HCT116 (cell line): ENCODE measurements at regions not wholly inside any gene's neighbourhood (a gene's known extent, or its start where the extent isn't known, plus 50 kb on each side); places are given as distances from the start of the nearest gene placed in this dataset.

Experiments
- ATAC-seq: fragments of 200-7000 bp; cut with Tn5 transposase; 2 replicates; pipeline ENCODE4 v1.9.1; 2020; ENCODE audit warnings: mild to moderate bottlenecking, moderate library complexity
- BruUV-seq: library from RNA; stranded (reverse); fragments of 400-500 nt; replicated peaks from 2 replicates; lab custom pipeline; 2021; lab: Mats Ljungman, UMichigan
- CTCF ChIA-PET: fragments of 300-600 bp; sonication (Branson Sonifier 250); formaldehyde crosslinking; loops from one replicate; lab custom pipeline; 2021; ENCODE audit warnings: antibody characterized with exemption; lab: Charles Lee
- POLR2A ChIA-PET: fragments of 300-600, 350-600 bp; sonication (Branson Sonifier 250); formaldehyde crosslinking; loops from one replicate; lab custom pipeline; 2021; ENCODE audit warnings: antibody characterized with exemption; lab: Charles Lee
- RAD21 ChIA-PET, 2 experiments: fragments of 300-600 bp; sonication (Branson Sonifier 250); formaldehyde crosslinking; loops; one replicate each; lab custom pipeline; 2023; ENCODE audit warnings: low total read pairs in 2 of 2; ENCODE audit not compliant: uncharacterized antibody in 2 of 2, unreplicated experiment in 2 of 2, low non-redundant PET in 1 of 2; lab: Charles Lee
- DNase-seq: peaks from one replicate; pipeline ENCODE4 v3.0.0-alpha.2; 2010; ENCODE audit warnings: low read depth, low spot score
- H2AFZ ChIP-seq: fragments of 200-600 bp; shearing (Covaris generic), sonication (generic); 2 replicates; pipeline ENCODE4 v1.6.1; 2017; ENCODE audit warnings: low read depth, mixed run types, mixed read lengths, antibody characterized with exemption, low read length; ENCODE audit not compliant: poor library complexity, severe bottlenecking
- H3K27ac ChIP-seq: 2 replicates; pipeline ENCODE4 v1.5.1; 2012; ENCODE audit warnings: low read depth, low read length
- H3K27me3 ChIP-seq: fragments of 200-600 bp; sonication (generic); 2 replicates; pipeline ENCODE4 v1.6.1; 2016; ENCODE audit warnings: mixed run types, low read length, mixed read lengths; ENCODE audit not compliant: insufficient read depth
- H3K36me3 ChIP-seq, 2 experiments: fragments of 200-500 bp in 1 of 2; fragments of 200-600 bp in 1 of 2; sonication (Bioruptor generic) in 1 of 2; sonication (generic) in 1 of 2; 2 replicates each; pipeline versions ENCODE4 v1.5.1 to v1.6.1; 2014 to 2016; ENCODE audit warnings: low read length in 2 of 2, inconsistent platforms in 1 of 2, mixed read lengths in 1 of 2, mixed run types in 1 of 2; ENCODE audit not compliant: insufficient read depth in 2 of 2, control insufficient read depth in 1 of 2
- H3K4me1 ChIP-seq, 2 experiments: fragments of 200-600 bp in 1 of 2; sonication (generic) in 1 of 2; 2 replicates each; pipeline versions ENCODE4 v1.5.1 to v1.6.1; 2012 to 2017; ENCODE audit warnings: low read length in 2 of 2, inconsistent platforms in 1 of 2, mild to moderate bottlenecking in 1 of 2, mixed read lengths in 1 of 2, mixed run types in 1 of 2, moderate library complexity in 1 of 2; ENCODE audit not compliant: insufficient read depth in 2 of 2, control insufficient read depth in 1 of 2
- H3K4me2 ChIP-seq: fragments of 200-600 bp; sonication (generic); 2 replicates; pipeline ENCODE4 v1.6.1; 2017; ENCODE audit warnings: mixed run types, low read length, mixed read lengths
- H3K4me3 ChIP-seq, 2 experiments: fragments of 200-600 bp in 1 of 2; sonication (generic) in 1 of 2; replicated peaks in 1 of 2; 2 replicates each; pipeline ENCODE4 v1.5.1; 2011 to 2016; ENCODE audit warnings: low read length in 2 of 2, control low read depth in 1 of 2, low read depth in 1 of 2, mild to moderate bottlenecking in 1 of 2, mixed read lengths in 1 of 2, mixed run types in 1 of 2
- H3K79me2 ChIP-seq: fragments of 200-600 bp; sonication (generic); 2 replicates; pipeline ENCODE4 v1.6.1; 2017; ENCODE audit warnings: mild to moderate bottlenecking, mixed run types, low read length, moderate library complexity, mixed read lengths; ENCODE audit not compliant: insufficient read depth
- H3K9ac ChIP-seq: fragments of 200-600 bp; sonication (generic); 2 replicates; pipeline ENCODE4 v1.6.1; 2016; ENCODE audit warnings: low read length, mixed read lengths
- H3K9me2 ChIP-seq: fragments of 200-600 bp; sonication (generic), shearing (Covaris generic); 2 replicates; pipeline ENCODE4 v1.6.1; 2017; ENCODE audit warnings: mixed run types, mild to moderate bottlenecking, moderate library complexity; ENCODE audit not compliant: insufficient read depth
- H3K9me3 ChIP-seq, 2 experiments: fragments of 200-500 bp in 1 of 2; fragments of 200-600 bp in 1 of 2; sonication (Bioruptor generic) in 1 of 2; sonication (generic) in 1 of 2; 2 replicates each; pipeline ENCODE4 v1.6.1; 2014 to 2017; ENCODE audit warnings: low read length in 2 of 2, mixed read lengths in 2 of 2, inconsistent platforms in 1 of 2, low read depth in 1 of 2, mild to moderate bottlenecking in 1 of 2, mixed run types in 1 of 2, moderate library complexity in 1 of 2; ENCODE audit not compliant: control insufficient read depth in 1 of 2, insufficient read depth in 1 of 2
- H4K20me1 ChIP-seq: fragments of 200-600 bp; sonication (generic), shearing (Covaris generic); 2 replicates; pipeline ENCODE4 v1.6.1; 2017; ENCODE audit warnings: mixed run types, mild to moderate bottlenecking, moderate library complexity; ENCODE audit not compliant: insufficient read depth
- ATF3 ChIP-seq: IDR thresholded peaks from 2 replicates; pipeline ENCODE4 v1.6.1; 2012
- EGR1 ChIP-seq: IDR thresholded peaks from 2 replicates; pipeline ENCODE4 v1.6.1; 2012; ENCODE audit warnings: low read depth
- ELF1 ChIP-seq: IDR thresholded peaks from 2 replicates; pipeline ENCODE4 v1.6.1; 2012; ENCODE audit warnings: low read depth, borderline replicate concordance
- EZH2 ChIP-seq: fragments of 200-600 bp; sonication (generic); IDR thresholded peaks from 2 replicates; pipeline ENCODE4 v1.6.1; 2017; ENCODE audit warnings: antibody characterized with exemption, mixed run types
- EZH2phosphoT487 ChIP-seq: fragments of 200-600 bp; IDR thresholded peaks from 2 replicates; pipeline ENCODE4 v1.6.1; 2018; ENCODE audit warnings: antibody characterized with exemption, borderline replicate concordance
- FOSL1 ChIP-seq: IDR thresholded peaks from 2 replicates; pipeline ENCODE4 v1.6.1; 2012; ENCODE audit warnings: low read depth
- POLR2A ChIP-seq: IDR thresholded peaks from 2 replicates; pipeline ENCODE4 v1.7.0; 2011; ENCODE audit warnings: borderline replicate concordance; ENCODE audit not compliant: insufficient read depth, insufficient read length; ENCODE audit errors: extremely low read depth
- POLR2AphosphoS5 ChIP-seq: IDR thresholded peaks from 2 replicates; pipeline ENCODE4 v1.6.1; 2011; ENCODE audit warnings: mild to moderate bottlenecking, low read depth, low read length, moderate library complexity
- RAD21 ChIP-seq: IDR thresholded peaks from 2 replicates; pipeline ENCODE4 v1.6.1; 2012; ENCODE audit warnings: low read depth, mild to moderate bottlenecking
- SIN3A ChIP-seq: IDR thresholded peaks from 2 replicates; pipeline ENCODE4 v1.6.1; 2012; ENCODE audit warnings: low read depth
- SP1 ChIP-seq: IDR thresholded peaks from 2 replicates; pipeline ENCODE4 v1.6.1; 2012; ENCODE audit warnings: low read depth
- YY1 ChIP-seq: IDR thresholded peaks from 2 replicates; pipeline ENCODE4 v1.6.1; 2011; ENCODE audit warnings: low read length, low read depth, moderate library complexity, mild to moderate bottlenecking; ENCODE audit not compliant: insufficient replicate concordance; ENCODE audit errors: extremely low read depth
- ZFX ChIP-seq: fragments of 450-650 bp; IDR thresholded peaks from 2 replicates; pipeline ENCODE4 v1.6.1; 2017
- ZNF274 ChIP-seq: fragments of 200-500 bp; sonication (Bioruptor generic); IDR thresholded peaks from 2 replicates; pipeline ENCODE4 v1.6.1; 2014; ENCODE audit warnings: mild to moderate bottlenecking, low read depth, low read length, inconsistent platforms
- intact Hi-C: fragments of 100-400 bp; cut with micrococcal nuclease; formaldehyde crosslinking; loops from 2 replicates; pipeline ENCODE4 v1.10.0; 2022
- TF ChIP-seq, protein P1 (sequence below), 3 experiments: fragments of 200-600 bp in 1 of 3; sonication (generic) in 1 of 3; IDR thresholded peaks in 2 of 3; conservative IDR thresholded peaks in 1 of 3; 2 replicates each; pipeline ENCODE4 v1.5.1; 2012 to 2017; ENCODE audit warnings: low read depth in 2 of 3, low read length in 2 of 3, antibody characterized with exemption in 1 of 3, borderline replicate concordance in 1 of 3, control low read depth in 1 of 3, mild to moderate bottlenecking in 1 of 3, mixed read lengths in 1 of 3, mixed run types in 1 of 3, moderate library complexity in 1 of 3; ENCODE audit not compliant: insufficient read depth in 1 of 3
- TF ChIP-seq, protein P2 (sequence below): IDR thresholded peaks from 2 replicates; pipeline ENCODE4 v1.6.1; 2011; ENCODE audit warnings: mild to moderate bottlenecking, low read length, moderate library complexity; ENCODE audit not compliant: insufficient replicate concordance; ENCODE audit errors: extremely low read depth
- TF ChIP-seq, protein P3 (sequence below): IDR thresholded peaks from 2 replicates; pipeline ENCODE4 v1.6.1; 2012

- Histone ChIP-seq H2AFZ (no peak overlapping the region), H3K27ac (no peak overlapping the region), H3K4me1 (no peaks in the 10 kb centered on the region), H3K27me3 (peaks cover 44% of the 10 kb centered on the region), H3K4me3 (no peak overlapping the region), H3K9me3 (no peaks in the 10 kb centered on the region), H3K36me3 (no peaks in the 10 kb centered on the region), H3K9me2 (no peaks in the 10 kb centered on the region), H3K79me2 (no peaks in the 10 kb centered on the region), H3K9ac (no peak overlapping the region), H4K20me1 (no peaks in the 10 kb centered on the region), H3K4me2 (no peak overlapping the region)
- ChIA-PET POLR2A (no interaction called here), RAD21 (no interaction called here), CTCF (interaction anchor here (0.9 kb wide), 1 partner anchor 33 kb away, joined by 3 read pairs; no protein-coding TSS in a partner anchor)
- TF ChIP-seq ELF1 (no peak), SP1 (no peak), YY1 (no peak), EZH2 (no peak), EGR1 (no peak)
- TF ChIP-seq, protein P1, sequence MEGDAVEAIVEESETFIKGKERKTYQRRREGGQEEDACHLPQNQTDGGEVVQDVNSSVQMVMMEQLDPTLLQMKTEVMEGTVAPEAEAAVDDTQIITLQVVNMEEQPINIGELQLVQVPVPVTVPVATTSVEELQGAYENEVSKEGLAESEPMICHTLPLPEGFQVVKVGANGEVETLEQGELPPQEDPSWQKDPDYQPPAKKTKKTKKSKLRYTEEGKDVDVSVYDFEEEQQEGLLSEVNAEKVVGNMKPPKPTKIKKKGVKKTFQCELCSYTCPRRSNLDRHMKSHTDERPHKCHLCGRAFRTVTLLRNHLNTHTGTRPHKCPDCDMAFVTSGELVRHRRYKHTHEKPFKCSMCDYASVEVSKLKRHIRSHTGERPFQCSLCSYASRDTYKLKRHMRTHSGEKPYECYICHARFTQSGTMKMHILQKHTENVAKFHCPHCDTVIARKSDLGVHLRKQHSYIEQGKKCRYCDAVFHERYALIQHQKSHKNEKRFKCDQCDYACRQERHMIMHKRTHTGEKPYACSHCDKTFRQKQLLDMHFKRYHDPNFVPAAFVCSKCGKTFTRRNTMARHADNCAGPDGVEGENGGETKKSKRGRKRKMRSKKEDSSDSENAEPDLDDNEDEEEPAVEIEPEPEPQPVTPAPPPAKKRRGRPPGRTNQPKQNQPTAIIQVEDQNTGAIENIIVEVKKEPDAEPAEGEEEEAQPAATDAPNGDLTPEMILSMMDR (IDR thresholded peaks at IDR 0.05 in 2 of 3, conservative IDR thresholded peaks at IDR 0.05 in 1 of 3; ENCODE audit: borderline replicate concordance in 1 of 3, insufficient read depth in 1 of 3, low read depth in 2 of 3, low read length in 2 of 3), result no peak
- intact Hi-C loops, result loop anchor here (2.0 kb wide), 1 partner anchor 32 kb away; no protein-coding TSS in a partner anchor
- no TSS peak for BruUV-seq
- ATAC-seq, result no peak
- no peak for DNase-seq
These were observed 85.9 kb downstream of the FBXO5 start for GRCh38 chr6:152896923-152897322.

GRCh38 chr6:152897807-152898399, 84.9 kb downstream of the FBXO5 start:
- Histone ChIP-seq H3K4me1 (no peaks in the 10 kb centered on the region), H3K27me3 (peaks cover 45% of the 10 kb centered on the region), H3K79me2 (no peaks in the 10 kb centered on the region), H3K9me3 (no peaks in the 10 kb centered on the region), H2AFZ (no peak overlapping the region), H3K4me3 (no peak overlapping the region), H3K9ac (no peak overlapping the region), H3K4me2 (no peak overlapping the region), H3K27ac (no peak overlapping the region), H3K36me3 (no peaks in the 10 kb centered on the region), H3K9me2 (no peaks in the 10 kb centered on the region), H4K20me1 (no peaks in the 10 kb centered on the region)
- no TSS peak for BruUV-seq
- DNase-seq (peak; percentile 42), ATAC-seq (peak; percentile 100)
- POLR2A ChIA-PET, result no interaction called here
- RAD21 ChIA-PET, result no interaction called here
- CTCF ChIA-PET, result no interaction called here
- intact Hi-C loops, result loop anchor here (2.0 kb wide), 1 partner anchor 33 kb away; no protein-coding TSS in a partner anchor
- TF ChIP-seq RAD21 (peak; percentile 49), ZFX (no peak), FOSL1 (no peak), SIN3A (no peak), EZH2 (no peak), ATF3 (no peak), POLR2A (no peak), ZNF274 (no peak), EZH2phosphoT487 (no peak), POLR2AphosphoS5 (no peak)
- TF ChIP-seq, protein P2, sequence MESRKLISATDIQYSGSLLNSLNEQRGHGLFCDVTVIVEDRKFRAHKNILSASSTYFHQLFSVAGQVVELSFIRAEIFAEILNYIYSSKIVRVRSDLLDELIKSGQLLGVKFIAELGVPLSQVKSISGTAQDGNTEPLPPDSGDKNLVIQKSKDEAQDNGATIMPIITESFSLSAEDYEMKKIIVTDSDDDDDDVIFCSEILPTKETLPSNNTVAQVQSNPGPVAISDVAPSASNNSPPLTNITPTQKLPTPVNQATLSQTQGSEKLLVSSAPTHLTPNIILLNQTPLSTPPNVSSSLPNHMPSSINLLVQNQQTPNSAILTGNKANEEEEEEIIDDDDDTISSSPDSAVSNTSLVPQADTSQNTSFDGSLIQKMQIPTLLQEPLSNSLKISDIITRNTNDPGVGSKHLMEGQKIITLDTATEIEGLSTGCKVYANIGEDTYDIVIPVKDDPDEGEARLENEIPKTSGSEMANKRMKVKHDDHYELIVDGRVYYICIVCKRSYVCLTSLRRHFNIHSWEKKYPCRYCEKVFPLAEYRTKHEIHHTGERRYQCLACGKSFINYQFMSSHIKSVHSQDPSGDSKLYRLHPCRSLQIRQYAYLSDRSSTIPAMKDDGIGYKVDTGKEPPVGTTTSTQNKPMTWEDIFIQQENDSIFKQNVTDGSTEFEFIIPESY, result no peak
- TF ChIP-seq, protein P3, sequence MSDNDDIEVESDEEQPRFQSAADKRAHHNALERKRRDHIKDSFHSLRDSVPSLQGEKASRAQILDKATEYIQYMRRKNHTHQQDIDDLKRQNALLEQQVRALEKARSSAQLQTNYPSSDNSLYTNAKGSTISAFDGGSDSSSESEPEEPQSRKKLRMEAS, result peak; percentile 11; the same call in 1 of the 2 replicates
